ENCODE measurements at regions not wholly inside any gene's neighbourhood (a gene's known extent, or its start where the extent isn't known, plus 50 kb on each side); places are given as distances from the start of the nearest gene placed in this dataset.

- FAIRE-seq (no peak), DNase-seq (ENCODE audit: extremely low spot score, insufficient read length, low read depth) (no peak)
These were observed 125.9 kb upstream of the TBL1X start for GRCh38 chrX:9338986-9339385.

GRCh38 chrX:9339603-9340491, 125.0 kb upstream of the TBL1X start:
- FAIRE-seq (peak; percentile 18), DNase-seq (ENCODE audit: extremely low spot score, insufficient read length, low read depth) (no peak)

- FAIRE-seq: no peak
- no peak for DNase-seq (ENCODE audit: extremely low spot score, insufficient read length, low read depth)
These were observed 124.1 kb upstream of the TBL1X start for GRCh38 chrX:9340598-9341290.

- FAIRE-seq (peak; percentile 90), DNase-seq (ENCODE audit: extremely low spot score, insufficient read length, low read depth) (no peak)
These were observed 123.3 kb upstream of the TBL1X start for GRCh38 chrX:9341291-9342201.

- DNase-seq (ENCODE audit: extremely low spot score, insufficient read length, low read depth) (no peak), FAIRE-seq (no peak)
These were observed 122.3 kb upstream of the TBL1X start for GRCh38 chrX:9342561-9343051.

- no peak for FAIRE-seq
- DNase-seq (ENCODE audit: extremely low spot score, insufficient read length, low read depth): no peak
These were observed 120.9 kb upstream of the TBL1X start for GRCh38 chrX:9343971-9344370.

GRCh38 chrX:9345957-9346356, 118.9 kb upstream of the TBL1X start:
- FAIRE-seq (no peak), DNase-seq (ENCODE audit: extremely low spot score, insufficient read length, low read depth) (no peak)

- FAIRE-seq: no peak
These were observed 115.0 kb upstream of the TBL1X start for GRCh38 chrX:9349572-9350494.

GRCh38 chrX:9351126-9351525, 113.7 kb upstream of the TBL1X start:
- DNase-seq (ENCODE audit: extremely low spot score, insufficient read length, low read depth) (no peak), FAIRE-seq (peak; percentile 56)

More at GRCh38 chrX:9349572-9350494, 115.0 kb upstream of the TBL1X start:
- DNase-seq (ENCODE audit: extremely low spot score, insufficient read length, low read depth): no peak

- FAIRE-seq (no peak), DNase-seq (ENCODE audit: extremely low spot score, insufficient read length, low read depth) (no peak)
These were observed 112.6 kb upstream of the TBL1X start for GRCh38 chrX:9352243-9352642.

- DNase-seq (ENCODE audit: extremely low spot score, insufficient read length, low read depth): no peak
- peak; percentile 97 for FAIRE-seq
These were observed 112.0 kb upstream of the TBL1X start for GRCh38 chrX:9352694-9353411.

GRCh38 chrX:9354918-9355317, 109.9 kb upstream of the TBL1X start:
- no peak for FAIRE-seq

GRCh38 chrX:9355739-9356138, 109.1 kb upstream of the TBL1X start:
- FAIRE-seq (no peak), DNase-seq (ENCODE audit: extremely low spot score, insufficient read length, low read depth) (no peak)

More at GRCh38 chrX:9354918-9355317, 109.9 kb upstream of the TBL1X start:
- no peak for DNase-seq (ENCODE audit: extremely low spot score, insufficient read length, low read depth)

GRCh38 chrX:9356846-9357245, 108.0 kb upstream of the TBL1X start:
- DNase-seq (ENCODE audit: extremely low spot score, insufficient read length, low read depth): no peak
- no peak for FAIRE-seq

GRCh38 chrX:9357518-9358114, 107.2 kb upstream of the TBL1X start:
- no peak for DNase-seq (ENCODE audit: extremely low spot score, insufficient read length, low read depth)
- FAIRE-seq: no peak

GRCh38 chrX:9362363-9362928, 102.4 kb upstream of the TBL1X start:
- FAIRE-seq: no peak
- no peak for DNase-seq (ENCODE audit: extremely low spot score, insufficient read length, low read depth)

GRCh38 chrX:9367421-9367820, 97.4 kb upstream of the TBL1X start:
- FAIRE-seq: no peak
- no peak for DNase-seq (ENCODE audit: extremely low spot score, insufficient read length, low read depth)

- FAIRE-seq (no peak), DNase-seq (ENCODE audit: extremely low spot score, insufficient read length, low read depth) (no peak)
These were observed 96.6 kb upstream of the TBL1X start for GRCh38 chrX:9368262-9368661.
